ENCODE measurements at regions not wholly inside any gene's neighbourhood (a gene's known extent, or its start where the extent isn't known, plus 50 kb on each side); places are given as distances from the start of the nearest gene placed in this dataset.

GRCh38 chr1:57518496-57518895 lies 94.6 kb upstream of the DAB1 start:
- Histone ChIP-seq H3K9me3 (ENCODE audit: insufficient read depth, low read length, severe bottlenecking) (no peaks in the 10 kb centered on the region), H4K20me1 (ENCODE audit: insufficient read depth, low read length) (no peaks in the 10 kb centered on the region), H3K79me2 (ENCODE audit: insufficient read depth, low read length) (no peaks in the 10 kb centered on the region), H3K27ac (ENCODE audit: low read length) (no peak overlapping the region), H3K36me3 (ENCODE audit: insufficient read depth, low read length) (no peaks in the 10 kb centered on the region), H3K4me1 (ENCODE audit: insufficient read depth, low read length) (no peaks in the 10 kb centered on the region), H3K4me3 (ENCODE audit: low read depth in 1 of 2, low read length in 2 of 2) (no peak overlapping the region), H3K27me3 (ENCODE audit: insufficient read depth, low read length, poor library complexity) (no peaks in the 10 kb centered on the region), H3K9ac (ENCODE audit: low read depth, low read length) (no peak overlapping the region), H2AFZ (ENCODE audit: low read depth, low read length) (no peak overlapping the region), H3K4me2 (ENCODE audit: insufficient read depth, low read length) (no peak overlapping the region)
- DNase-seq (no peak), ATAC-seq (ENCODE audit: insufficient read depth, low read depth) (no peak)
- TF ChIP-seq, protein P1, sequence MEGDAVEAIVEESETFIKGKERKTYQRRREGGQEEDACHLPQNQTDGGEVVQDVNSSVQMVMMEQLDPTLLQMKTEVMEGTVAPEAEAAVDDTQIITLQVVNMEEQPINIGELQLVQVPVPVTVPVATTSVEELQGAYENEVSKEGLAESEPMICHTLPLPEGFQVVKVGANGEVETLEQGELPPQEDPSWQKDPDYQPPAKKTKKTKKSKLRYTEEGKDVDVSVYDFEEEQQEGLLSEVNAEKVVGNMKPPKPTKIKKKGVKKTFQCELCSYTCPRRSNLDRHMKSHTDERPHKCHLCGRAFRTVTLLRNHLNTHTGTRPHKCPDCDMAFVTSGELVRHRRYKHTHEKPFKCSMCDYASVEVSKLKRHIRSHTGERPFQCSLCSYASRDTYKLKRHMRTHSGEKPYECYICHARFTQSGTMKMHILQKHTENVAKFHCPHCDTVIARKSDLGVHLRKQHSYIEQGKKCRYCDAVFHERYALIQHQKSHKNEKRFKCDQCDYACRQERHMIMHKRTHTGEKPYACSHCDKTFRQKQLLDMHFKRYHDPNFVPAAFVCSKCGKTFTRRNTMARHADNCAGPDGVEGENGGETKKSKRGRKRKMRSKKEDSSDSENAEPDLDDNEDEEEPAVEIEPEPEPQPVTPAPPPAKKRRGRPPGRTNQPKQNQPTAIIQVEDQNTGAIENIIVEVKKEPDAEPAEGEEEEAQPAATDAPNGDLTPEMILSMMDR (IDR thresholded peaks at IDR 0.05; ENCODE audit: borderline replicate concordance, extremely low read depth, low read length, poor library complexity, severe bottlenecking), result no peak
- TF ChIP-seq EZH2 (IDR thresholded peaks at IDR 0.05; ENCODE audit: borderline replicate concordance, low read depth, low read length, severe bottlenecking), result no peak

DNA sequence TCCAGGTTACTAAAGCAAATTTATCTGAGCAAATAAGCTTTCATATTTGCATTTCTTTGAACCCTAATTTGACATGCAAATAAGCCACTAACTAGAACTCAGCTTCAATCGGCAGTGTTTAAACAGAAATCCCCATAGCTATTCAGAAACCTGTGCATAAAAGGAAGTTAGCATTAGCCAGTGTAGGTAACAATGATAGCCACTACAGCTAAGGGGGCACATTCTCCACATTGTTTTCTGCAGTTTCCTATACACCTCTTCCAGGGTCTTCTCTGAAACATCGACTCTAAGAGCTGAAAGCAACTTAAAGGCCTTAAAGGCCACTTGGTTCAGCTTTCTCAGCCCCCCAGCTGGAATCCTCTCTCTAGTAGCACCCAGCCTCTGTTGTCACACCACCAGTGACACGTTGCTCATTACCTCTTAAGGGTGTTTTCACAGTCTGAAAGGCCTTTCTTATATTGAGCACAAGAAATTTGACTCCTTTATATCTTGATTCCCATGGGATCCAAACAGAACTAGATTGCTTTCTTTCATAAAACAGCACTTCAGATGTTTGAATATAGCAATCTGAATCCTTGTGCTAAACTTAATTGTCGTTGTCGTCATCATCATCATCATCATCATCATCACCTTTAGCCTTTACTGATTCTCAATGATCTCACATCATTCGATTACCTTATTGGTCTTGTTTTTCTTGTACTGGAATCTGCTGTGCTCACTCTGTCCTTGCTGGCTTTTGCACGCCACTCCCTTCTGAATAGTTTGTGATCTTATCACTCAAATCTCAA lies 93.9 kb upstream of the DAB1 start:
- H3K4me2 ChIP-seq (ENCODE audit: insufficient read depth, low read length), result no peak overlapping the region

GRCh38 chr1:57512386-57512785 lies 88.5 kb upstream of the DAB1 start:
- H3K4me3 ChIP-seq (ENCODE audit: low read depth in 1 of 2, low read length in 2 of 2), result no peak overlapping the region
- ATAC-seq (ENCODE audit: insufficient read depth, low read depth) (no peak), DNase-seq (no peak)
- TF ChIP-seq, protein P1 (IDR thresholded peaks at IDR 0.05; ENCODE audit: borderline replicate concordance, extremely low read depth, low read length, poor library complexity, severe bottlenecking), result no peak
- TF ChIP-seq EZH2 (IDR thresholded peaks at IDR 0.05; ENCODE audit: borderline replicate concordance, low read depth, low read length, severe bottlenecking), result no peak
- no peaks in the 10 kb centered on the region for H3K36me3 ChIP-seq (ENCODE audit: insufficient read depth, low read length)
- no peak overlapping the region for H3K27ac ChIP-seq (ENCODE audit: low read length)
- no peak overlapping the region for H3K9ac ChIP-seq (ENCODE audit: low read depth, low read length)
- no peaks in the 10 kb centered on the region for H4K20me1 ChIP-seq (ENCODE audit: insufficient read depth, low read length)
- H3K79me2 ChIP-seq (ENCODE audit: insufficient read depth, low read length), result no peaks in the 10 kb centered on the region
- no peaks in the 10 kb centered on the region for H3K27me3 ChIP-seq (ENCODE audit: insufficient read depth, low read length, poor library complexity)
- H3K4me2 ChIP-seq (ENCODE audit: insufficient read depth, low read length), result no peak overlapping the region
- no peaks in the 10 kb centered on the region for H3K9me3 ChIP-seq (ENCODE audit: insufficient read depth, low read length, severe bottlenecking)
- no peaks in the 10 kb centered on the region for H3K4me1 ChIP-seq (ENCODE audit: insufficient read depth, low read length)
- H2AFZ ChIP-seq (ENCODE audit: low read depth, low read length), result no peak overlapping the region

More for the DNA sequence above, 93.9 kb upstream of the DAB1 start:
- Histone ChIP-seq H3K4me3 (ENCODE audit: low read depth in 1 of 2, low read length in 2 of 2) (no peak overlapping the region), H3K9ac (ENCODE audit: low read depth, low read length) (no peak overlapping the region), H3K4me1 (ENCODE audit: insufficient read depth, low read length) (no peaks in the 10 kb centered on the region), H2AFZ (ENCODE audit: low read depth, low read length) (no peak overlapping the region), H3K27me3 (ENCODE audit: insufficient read depth, low read length, poor library complexity) (no peaks in the 10 kb centered on the region), H3K36me3 (ENCODE audit: insufficient read depth, low read length) (no peaks in the 10 kb centered on the region), H3K9me3 (ENCODE audit: insufficient read depth, low read length, severe bottlenecking) (no peaks in the 10 kb centered on the region), H3K79me2 (ENCODE audit: insufficient read depth, low read length) (no peaks in the 10 kb centered on the region), H3K27ac (ENCODE audit: low read length) (no peak overlapping the region), H4K20me1 (ENCODE audit: insufficient read depth, low read length) (no peaks in the 10 kb centered on the region)
- TF ChIP-seq, protein P1 (IDR thresholded peaks at IDR 0.05; ENCODE audit: borderline replicate concordance, extremely low read depth, low read length, poor library complexity, severe bottlenecking), result no peak
- TF ChIP-seq EZH2 (IDR thresholded peaks at IDR 0.05; ENCODE audit: borderline replicate concordance, low read depth, low read length, severe bottlenecking), result no peak
- no peak for DNase-seq
- no peak for ATAC-seq (ENCODE audit: insufficient read depth, low read depth)

Data from DND-41 (cell line).